CD14-positive monocyte (primary cell): ENCODE measurements at regions not wholly inside any gene's neighbourhood (a gene's known extent, or its start where the extent isn't known, plus 50 kb on each side); places are given as distances from the start of the nearest gene placed in this dataset.

Source experiments
- DNase-seq, 3 donors: peaks; one replicate each; pipeline ENCODE4 v3.0.0-alpha.2; 2011 to 2022
- H2AFZ ChIP-seq: 2 replicates; pipeline ENCODE4 v1.6.0; 2012; ENCODE audit warnings: mild to moderate bottlenecking, low read depth, low read length, inconsistent platforms; ENCODE audit not compliant: insufficient read depth, poor library complexity, severe bottlenecking
- H3K27ac ChIP-seq, 2 donors: 1 replicate in 1 of 2; 2 replicates in 1 of 2; pipeline ENCODE4 v1.5.1; 2012 to 2013; ENCODE audit warnings: low read length in 2 of 2, control low read depth in 1 of 2, inconsistent platforms in 1 of 2, low read depth in 1 of 2, mild to moderate bottlenecking in 1 of 2
- H3K27me3 ChIP-seq, 2 donors: one replicate each; pipeline versions ENCODE4 v1.6.0 to v1.6.1; 2011 to 2013; ENCODE audit warnings: low read length in 2 of 2; ENCODE audit not compliant: control insufficient read depth in 2 of 2, insufficient read depth in 2 of 2
- H3K36me3 ChIP-seq, 2 donors: replicated peaks in 1 of 2; 1 replicate in 1 of 2; 2 replicates in 1 of 2; pipeline versions ENCODE4 v1.5.1 to v1.6.1; 2012 to 2013; ENCODE audit warnings: low read length in 2 of 2, control low read depth in 1 of 2, inconsistent platforms in 1 of 2, mild to moderate bottlenecking in 1 of 2; ENCODE audit not compliant: insufficient read depth in 2 of 2, control insufficient read depth in 1 of 2
- H3K4me1 ChIP-seq, 2 donors: 1 replicate in 1 of 2; 2 replicates in 1 of 2; pipeline versions ENCODE4 v1.5.1 to v1.6.1; 2012 to 2013; ENCODE audit warnings: low read length in 2 of 2, control low read depth in 1 of 2, inconsistent platforms in 1 of 2, mild to moderate bottlenecking in 1 of 2, moderate library complexity in 1 of 2; ENCODE audit not compliant: insufficient read depth in 2 of 2, control insufficient read depth in 1 of 2
- H3K4me2 ChIP-seq: replicated peaks from 2 replicates; pipeline ENCODE3; 2012; ENCODE audit warnings: low read length, moderate library complexity, mild to moderate bottlenecking; ENCODE audit not compliant: poor library complexity, severe bottlenecking; ENCODE audit errors: extremely low read depth
- H3K4me3 ChIP-seq, 3 experiments: fragments of 200-600 bp in 1 of 3; sonication (generic) in 1 of 3; replicated peaks in 1 of 3; 1 replicate in 2 of 3; 2 replicates in 1 of 3; pipeline ENCODE4 v1.5.1; 2011 to 2013; ENCODE audit warnings: low read length in 3 of 3, mild to moderate bottlenecking in 3 of 3, control low read depth in 2 of 3, low read depth in 2 of 3, inconsistent platforms in 1 of 3, moderate library complexity in 1 of 3
- H3K79me2 ChIP-seq: 2 replicates; pipeline ENCODE4 v1.6.0; 2012; ENCODE audit warnings: mild to moderate bottlenecking, control low read depth, inconsistent platforms, low read length, moderate library complexity; ENCODE audit not compliant: insufficient read depth
- H3K9ac ChIP-seq: 2 replicates; pipeline ENCODE4 v1.6.0; 2017; ENCODE audit warnings: low read length, mild to moderate bottlenecking; ENCODE audit not compliant: insufficient read depth, poor library complexity, severe bottlenecking
- H3K9me3 ChIP-seq, 2 donors: replicated peaks in 1 of 2; 1 replicate in 1 of 2; 2 replicates in 1 of 2; pipeline versions ENCODE4 v1.5.1 to v1.6.1; 2012 to 2013; ENCODE audit warnings: low read length in 2 of 2, control low read depth in 1 of 2; ENCODE audit not compliant: control insufficient read depth in 1 of 2, insufficient read depth in 1 of 2
- H4K20me1 ChIP-seq: 2 replicates; pipeline ENCODE4 v1.6.0; 2012; ENCODE audit warnings: mild to moderate bottlenecking, low read length, control low read depth, moderate library complexity; ENCODE audit not compliant: insufficient read depth
- H3K27ac Mint-ChIP-seq, 7 donors: one replicate each; pipeline ENCODE4 v1.8.0; 2020; ENCODE audit warnings: mild to moderate bottlenecking in 7 of 7, mixed read lengths in 7 of 7, moderate library complexity in 6 of 7, inconsistent platforms in 2 of 7
- H3K27me3 Mint-ChIP-seq, 3 donors: one replicate each; pipeline ENCODE4 v1.8.0; 2021 to 2022; ENCODE audit warnings: low read depth in 3 of 3, mild to moderate bottlenecking in 3 of 3, mixed read lengths in 3 of 3, moderate library complexity in 3 of 3, inconsistent platforms in 1 of 3
- H3K36me3 Mint-ChIP-seq, 2 donors: one replicate each; pipeline ENCODE4 v1.8.0; 2020; ENCODE audit warnings: mixed read lengths in 2 of 2, inconsistent platforms in 1 of 2, mild to moderate bottlenecking in 1 of 2
- H3K4me1 Mint-ChIP-seq: one replicate; pipeline ENCODE4 v1.8.0; 2020; ENCODE audit warnings: mild to moderate bottlenecking, mixed read lengths
- H3K4me3 Mint-ChIP-seq, 2 donors: one replicate each; pipeline ENCODE4 v1.8.0; 2020; ENCODE audit warnings: mild to moderate bottlenecking in 2 of 2, mixed read lengths in 2 of 2, moderate library complexity in 1 of 2
- H3K9me3 Mint-ChIP-seq, 7 donors: one replicate each; pipeline ENCODE4 v1.8.0; 2020 to 2022; ENCODE audit warnings: mixed read lengths in 7 of 7, mild to moderate bottlenecking in 6 of 7, moderate library complexity in 6 of 7, inconsistent platforms in 2 of 7
- WGBS: methylation state at CpG from one replicate; pipeline ENCODE4 v1.1.5; 2013; ENCODE audit warnings: missing lambda C conversion rate; ENCODE audit not compliant: insufficient coverage; 5-methylcytosine and 5-hydroxymethylcytosine counted together
- intact Hi-C, 2 donors: fragments of 100-400 bp; cut with micrococcal nuclease; formaldehyde crosslinking; loops; one replicate each; pipeline versions ENCODE4 v1.15.0 to v1.15.1; 2023
- TF ChIP-seq, protein P1 (sequence below): fragments of 200-600 bp; IDR thresholded peaks from one replicate; pipeline ENCODE4 v1.8.0; 2022; ENCODE audit warnings: antibody characterized with exemption, mild to moderate bottlenecking

DNA sequence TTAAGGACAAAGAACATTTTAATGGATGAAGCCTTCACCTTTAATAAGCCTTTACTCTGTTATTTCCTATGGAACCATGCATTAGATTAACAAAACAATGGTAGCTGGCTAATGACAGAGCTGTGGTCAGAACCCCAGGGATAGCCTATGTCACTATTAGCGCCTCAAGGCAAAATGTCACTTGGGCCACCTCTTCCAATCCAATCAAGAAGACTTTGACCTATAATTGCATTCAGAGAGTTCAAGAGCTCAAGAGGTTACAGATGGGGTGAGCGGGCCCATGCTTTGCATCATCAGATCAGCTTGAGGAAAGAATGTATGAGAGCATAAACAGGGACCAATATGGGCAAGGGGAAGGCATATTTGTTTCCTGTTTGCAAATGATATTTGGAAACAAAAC is 425.1 kb downstream of the ARHGEF28 start:
- Histone ChIP-seq H3K9ac (no peak overlapping the region), H3K27me3 (peaks cover 0 to 2% of the 10 kb centered on the region in 2 donors), H3K79me2 (no peaks in the 10 kb centered on the region), H3K36me3 (no peaks in the 10 kb centered on the region), H3K27ac (no peak overlapping the region), H3K4me1 (no peaks in the 10 kb centered on the region), H3K4me2 (no peak overlapping the region), H3K9me3 (no peaks in the 10 kb centered on the region), H3K4me3 (no peak overlapping the region), H4K20me1 (no peaks in the 10 kb centered on the region), H2AFZ (no peak overlapping the region)
- no peaks in the 10 kb centered on the region for H3K4me1 Mint-ChIP-seq
- peaks cover 4 to 10% (median 5%) of the 10 kb centered on the region in 3 donors for H3K27me3 Mint-ChIP-seq
- no CpG with 5 or more reads among the region's 2 CpGs for WGBS
- H3K4me3 Mint-ChIP-seq, result no peak overlapping the region
- TF ChIP-seq, protein P1, sequence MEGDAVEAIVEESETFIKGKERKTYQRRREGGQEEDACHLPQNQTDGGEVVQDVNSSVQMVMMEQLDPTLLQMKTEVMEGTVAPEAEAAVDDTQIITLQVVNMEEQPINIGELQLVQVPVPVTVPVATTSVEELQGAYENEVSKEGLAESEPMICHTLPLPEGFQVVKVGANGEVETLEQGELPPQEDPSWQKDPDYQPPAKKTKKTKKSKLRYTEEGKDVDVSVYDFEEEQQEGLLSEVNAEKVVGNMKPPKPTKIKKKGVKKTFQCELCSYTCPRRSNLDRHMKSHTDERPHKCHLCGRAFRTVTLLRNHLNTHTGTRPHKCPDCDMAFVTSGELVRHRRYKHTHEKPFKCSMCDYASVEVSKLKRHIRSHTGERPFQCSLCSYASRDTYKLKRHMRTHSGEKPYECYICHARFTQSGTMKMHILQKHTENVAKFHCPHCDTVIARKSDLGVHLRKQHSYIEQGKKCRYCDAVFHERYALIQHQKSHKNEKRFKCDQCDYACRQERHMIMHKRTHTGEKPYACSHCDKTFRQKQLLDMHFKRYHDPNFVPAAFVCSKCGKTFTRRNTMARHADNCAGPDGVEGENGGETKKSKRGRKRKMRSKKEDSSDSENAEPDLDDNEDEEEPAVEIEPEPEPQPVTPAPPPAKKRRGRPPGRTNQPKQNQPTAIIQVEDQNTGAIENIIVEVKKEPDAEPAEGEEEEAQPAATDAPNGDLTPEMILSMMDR, result no peak
- intact Hi-C loops, result no loop called here
- H3K27ac Mint-ChIP-seq, result no peak overlapping the region
- no peaks in the 10 kb centered on the region for H3K36me3 Mint-ChIP-seq
- DNase-seq, result no peak
- H3K9me3 Mint-ChIP-seq, result peaks cover 0 to 2% (median 0%) of the 10 kb centered on the region in 7 donors

DNA sequence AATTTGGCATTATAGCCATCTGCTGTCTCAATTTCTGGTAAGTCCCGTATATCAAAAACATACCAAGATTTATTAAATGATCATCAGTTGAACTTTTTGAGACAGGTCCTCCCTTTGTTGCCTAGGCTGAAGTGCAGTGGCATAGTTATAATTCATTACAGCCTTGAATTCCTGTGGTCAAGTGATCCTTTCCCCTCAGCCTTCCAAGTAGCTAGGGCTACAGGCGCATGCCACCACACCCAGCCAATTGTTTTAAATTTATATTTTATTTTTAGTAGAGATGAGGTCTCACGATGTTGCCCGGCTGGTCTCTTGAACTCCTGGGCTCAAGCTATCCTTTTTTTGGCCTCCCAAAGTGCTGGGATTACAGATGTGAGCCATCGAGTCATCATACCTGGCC is 418.9 kb downstream of the ARHGEF28 start:
- H2AFZ ChIP-seq, result no peak overlapping the region
- no peaks in the 10 kb centered on the region for H4K20me1 ChIP-seq
- DNase-seq, result no peak
- no peaks in the 10 kb centered on the region for H3K79me2 ChIP-seq
- H3K4me3 ChIP-seq, result no peak overlapping the region
- H3K27me3 Mint-ChIP-seq, result peaks cover 0 to 11% (median 0%) of the 10 kb centered on the region in 3 donors
- no CpG with 5 or more reads among the region's 5 CpGs for WGBS
- no peaks in the 10 kb centered on the region for H3K36me3 Mint-ChIP-seq
- H3K9me3 ChIP-seq, result no peaks in the 10 kb centered on the region
- intact Hi-C loops, result no loop called here
- H3K36me3 ChIP-seq, result no peaks in the 10 kb centered on the region
- H3K4me1 ChIP-seq, result no peaks in the 10 kb centered on the region
- no peak overlapping the region for H3K4me2 ChIP-seq
- no peak overlapping the region for H3K4me3 Mint-ChIP-seq
- no peak overlapping the region for H3K27ac ChIP-seq
- no peaks in the 10 kb centered on the region for H3K4me1 Mint-ChIP-seq
- TF ChIP-seq, protein P1, result no peak
- peaks cover 0 to 2% (median 0%) of the 10 kb centered on the region in 7 donors for H3K9me3 Mint-ChIP-seq
- H3K27me3 ChIP-seq, result no peaks in the 10 kb centered on the region
- no peak overlapping the region for H3K27ac Mint-ChIP-seq
- H3K9ac ChIP-seq, result no peak overlapping the region
